ENCODE measurements at regions not wholly inside any gene's neighbourhood (a gene's known extent, or its start where the extent isn't known, plus 50 kb on each side); places are given as distances from the start of the nearest gene placed in this dataset.

GRCh38 chr1:5111581-5111980, 457.2 kb downstream of the AJAP1 start:
- H3K27ac Mint-ChIP-seq = no peak overlapping the region
- H3K4me3 Mint-ChIP-seq = no peak overlapping the region
- H3K4me1 Mint-ChIP-seq (ENCODE audit: low read depth) = peaks cover 11% of the 10 kb centered on the region
- no peaks in the 10 kb centered on the region for H3K9me3 Mint-ChIP-seq
- peaks cover 2% of the 10 kb centered on the region for H3K27me3 Mint-ChIP-seq (ENCODE audit: low read depth)
- H3K36me3 Mint-ChIP-seq (ENCODE audit: low read depth) = no peaks in the 10 kb centered on the region
- no peak for DNase-seq (ENCODE audit: low spot score)

- DNase-seq (ENCODE audit: low spot score) = no peak
- peak overlapping the region; percentile 20 for H3K4me3 Mint-ChIP-seq
- no peaks in the 10 kb centered on the region for H3K36me3 Mint-ChIP-seq (ENCODE audit: low read depth)
- peaks cover 11% of the 10 kb centered on the region for H3K4me1 Mint-ChIP-seq (ENCODE audit: low read depth)
- no peaks in the 10 kb centered on the region for H3K9me3 Mint-ChIP-seq
- H3K27ac Mint-ChIP-seq = no peak overlapping the region
- peaks cover 2% of the 10 kb centered on the region for H3K27me3 Mint-ChIP-seq (ENCODE audit: low read depth)
Measured at GRCh38 chr1:5110508-5110907, 456.1 kb downstream of the AJAP1 start.

- no peak for DNase-seq (ENCODE audit: low spot score)
- Mint-ChIP-seq H3K27ac (no peak overlapping the region), H3K4me3 (no peak overlapping the region), H3K36me3 (ENCODE audit: low read depth) (no peaks in the 10 kb centered on the region), H3K27me3 (ENCODE audit: low read depth) (peaks cover 2% of the 10 kb centered on the region), H3K4me1 (ENCODE audit: low read depth) (peaks cover 11% of the 10 kb centered on the region), H3K9me3 (no peaks in the 10 kb centered on the region)
Measured at GRCh38 chr1:5109633-5110032, 455.2 kb downstream of the AJAP1 start.

- Mint-ChIP-seq H3K36me3 (ENCODE audit: low read depth) (no peaks in the 10 kb centered on the region), H3K4me3 (no peak overlapping the region), H3K9me3 (no peaks in the 10 kb centered on the region), H3K27me3 (ENCODE audit: low read depth) (peaks cover 2% of the 10 kb centered on the region), H3K27ac (no peak overlapping the region), H3K4me1 (ENCODE audit: low read depth) (peaks cover 11% of the 10 kb centered on the region)
- DNase-seq (ENCODE audit: low spot score) = no peak
Measured at GRCh38 chr1:5108740-5109139, 454.3 kb downstream of the AJAP1 start.

GRCh38 chr1:5105744-5106143, 451.3 kb downstream of the AJAP1 start:
- H3K36me3 Mint-ChIP-seq (ENCODE audit: low read depth) = no peaks in the 10 kb centered on the region
- peaks cover 4% of the 10 kb centered on the region for H3K9me3 Mint-ChIP-seq
- peaks cover 7% of the 10 kb centered on the region for H3K4me1 Mint-ChIP-seq (ENCODE audit: low read depth)
- DNase-seq (ENCODE audit: low spot score) = no peak
- peaks cover 2% of the 10 kb centered on the region for H3K27me3 Mint-ChIP-seq (ENCODE audit: low read depth)
- H3K27ac Mint-ChIP-seq = no peak overlapping the region
- H3K4me3 Mint-ChIP-seq = no peak overlapping the region

- H3K9me3 Mint-ChIP-seq = peaks cover 5% of the 10 kb centered on the region
- H3K4me1 Mint-ChIP-seq (ENCODE audit: low read depth) = no peaks in the 10 kb centered on the region
- H3K27ac Mint-ChIP-seq = no peak overlapping the region
- DNase-seq (ENCODE audit: low spot score) = no peak
- no peaks in the 10 kb centered on the region for H3K36me3 Mint-ChIP-seq (ENCODE audit: low read depth)
- no peak overlapping the region for H3K4me3 Mint-ChIP-seq
- no peaks in the 10 kb centered on the region for H3K27me3 Mint-ChIP-seq (ENCODE audit: low read depth)
Measured at GRCh38 chr1:5099558-5099957, 445.1 kb downstream of the AJAP1 start.

GRCh38 chr1:5098981-5099385, 444.6 kb downstream of the AJAP1 start:
- H3K4me3 Mint-ChIP-seq = no peak overlapping the region
- no peaks in the 10 kb centered on the region for H3K27me3 Mint-ChIP-seq (ENCODE audit: low read depth)
- H3K4me1 Mint-ChIP-seq (ENCODE audit: low read depth) = no peaks in the 10 kb centered on the region
- DNase-seq (ENCODE audit: low spot score) = no peak
- H3K36me3 Mint-ChIP-seq (ENCODE audit: low read depth) = no peaks in the 10 kb centered on the region
- H3K27ac Mint-ChIP-seq = no peak overlapping the region
- H3K9me3 Mint-ChIP-seq = peaks cover 8% of the 10 kb centered on the region

GRCh38 chr1:5093042-5093441, 438.6 kb downstream of the AJAP1 start:
- peaks cover 17% of the 10 kb centered on the region for H3K9me3 Mint-ChIP-seq
- H3K27ac Mint-ChIP-seq = no peak overlapping the region
- no peak overlapping the region for H3K4me3 Mint-ChIP-seq
- no peaks in the 10 kb centered on the region for H3K27me3 Mint-ChIP-seq (ENCODE audit: low read depth)
- no peaks in the 10 kb centered on the region for H3K36me3 Mint-ChIP-seq (ENCODE audit: low read depth)
- H3K4me1 Mint-ChIP-seq (ENCODE audit: low read depth) = no peaks in the 10 kb centered on the region
- no peak for DNase-seq (ENCODE audit: low spot score)

GRCh38 chr1:5084676-5085075, 430.3 kb downstream of the AJAP1 start:
- DNase-seq (ENCODE audit: low spot score) = no peak
- Mint-ChIP-seq H3K36me3 (ENCODE audit: low read depth) (no peaks in the 10 kb centered on the region), H3K27me3 (ENCODE audit: low read depth) (no peaks in the 10 kb centered on the region), H3K9me3 (no peaks in the 10 kb centered on the region), H3K4me3 (no peak overlapping the region), H3K4me1 (ENCODE audit: low read depth) (no peaks in the 10 kb centered on the region), H3K27ac (no peak overlapping the region)

- no peak overlapping the region for H3K4me3 Mint-ChIP-seq
- H3K27ac Mint-ChIP-seq = no peak overlapping the region
- no peaks in the 10 kb centered on the region for H3K36me3 Mint-ChIP-seq (ENCODE audit: low read depth)
- H3K27me3 Mint-ChIP-seq (ENCODE audit: low read depth) = no peaks in the 10 kb centered on the region
- no peak for DNase-seq (ENCODE audit: low spot score)
- H3K9me3 Mint-ChIP-seq = no peaks in the 10 kb centered on the region
- no peaks in the 10 kb centered on the region for H3K4me1 Mint-ChIP-seq (ENCODE audit: low read depth)
Measured at GRCh38 chr1:5067246-5067645, 412.8 kb downstream of the AJAP1 start.

GRCh38 chr1:5053744-5054143, 399.3 kb downstream of the AJAP1 start:
- Mint-ChIP-seq H3K27me3 (ENCODE audit: low read depth) (no peaks in the 10 kb centered on the region), H3K4me3 (no peak overlapping the region)

GRCh38 chr1:5029136-5029535, 374.7 kb downstream of the AJAP1 start:
- DNase-seq (ENCODE audit: low spot score) = no peak
- H3K27me3 Mint-ChIP-seq (ENCODE audit: low read depth) = no peaks in the 10 kb centered on the region
- H3K4me1 Mint-ChIP-seq (ENCODE audit: low read depth) = no peaks in the 10 kb centered on the region
- H3K27ac Mint-ChIP-seq = no peak overlapping the region
- no peaks in the 10 kb centered on the region for H3K36me3 Mint-ChIP-seq (ENCODE audit: low read depth)
- peaks cover 3% of the 10 kb centered on the region for H3K9me3 Mint-ChIP-seq
- H3K4me3 Mint-ChIP-seq = no peak overlapping the region

More at GRCh38 chr1:5053744-5054143, 399.3 kb downstream of the AJAP1 start:
- no peak overlapping the region for H3K27ac Mint-ChIP-seq
- no peaks in the 10 kb centered on the region for H3K36me3 Mint-ChIP-seq (ENCODE audit: low read depth)
- DNase-seq (ENCODE audit: low spot score) = no peak
- H3K4me1 Mint-ChIP-seq (ENCODE audit: low read depth) = no peaks in the 10 kb centered on the region
- peaks cover 26% of the 10 kb centered on the region for H3K9me3 Mint-ChIP-seq

GRCh38 chr1:5012249-5012648, 357.8 kb downstream of the AJAP1 start:
- Mint-ChIP-seq H3K9me3 (no peaks in the 10 kb centered on the region), H3K36me3 (ENCODE audit: low read depth) (no peaks in the 10 kb centered on the region), H3K27me3 (ENCODE audit: low read depth) (no peaks in the 10 kb centered on the region), H3K4me1 (ENCODE audit: low read depth) (no peaks in the 10 kb centered on the region), H3K27ac (no peak overlapping the region), H3K4me3 (no peak overlapping the region)
- DNase-seq (ENCODE audit: low spot score) = no peak

GRCh38 chr1:5010656-5011055, 356.2 kb downstream of the AJAP1 start:
- no peaks in the 10 kb centered on the region for H3K4me1 Mint-ChIP-seq (ENCODE audit: low read depth)
- H3K36me3 Mint-ChIP-seq (ENCODE audit: low read depth) = no peaks in the 10 kb centered on the region
- no peak overlapping the region for H3K4me3 Mint-ChIP-seq
- H3K9me3 Mint-ChIP-seq = no peaks in the 10 kb centered on the region
- no peak for DNase-seq (ENCODE audit: low spot score)
- H3K27ac Mint-ChIP-seq = no peak overlapping the region
- no peaks in the 10 kb centered on the region for H3K27me3 Mint-ChIP-seq (ENCODE audit: low read depth)

- Mint-ChIP-seq H3K36me3 (ENCODE audit: low read depth) (no peaks in the 10 kb centered on the region), H3K4me3 (no peak overlapping the region), H3K27me3 (ENCODE audit: low read depth) (no peaks in the 10 kb centered on the region), H3K4me1 (ENCODE audit: low read depth) (no peaks in the 10 kb centered on the region), H3K9me3 (no peaks in the 10 kb centered on the region), H3K27ac (no peak overlapping the region)
- DNase-seq (ENCODE audit: low spot score) = no peak
Measured at GRCh38 chr1:5010236-5010635, 355.8 kb downstream of the AJAP1 start.

All from T-helper 2 cell treated with Interferon-gamma antibody and Interleukin-4, amounts not matched to agents 5 μg/mL and 100 μg/mL, for 36 hours (primary cell).